Lower leg skin (tissue), 3 donors: ENCODE measurements at regions not wholly inside any gene's neighbourhood (a gene's known extent, or its start where the extent isn't known, plus 50 kb on each side); places are given as distances from the start of the nearest gene placed in this dataset.

Source experiments
- POLR2A ChIP-seq, 2 donors: fragments of 450-650 bp; IDR thresholded peaks; one replicate each; pipeline ENCODE4 v1.6.1; 2016 to 2017; ENCODE audit warnings: antibody characterized with exemption in 2 of 2, mild to moderate bottlenecking in 1 of 2, moderate library complexity in 1 of 2
- TF ChIP-seq, protein P1 (sequence below), 3 donors: fragments of 450-650 bp; IDR thresholded peaks; one replicate each; pipeline ENCODE4 v1.5.1; 2016; ENCODE audit warnings: antibody characterized with exemption in 3 of 3, mild to moderate bottlenecking in 3 of 3, moderate library complexity in 2 of 3

DNA sequence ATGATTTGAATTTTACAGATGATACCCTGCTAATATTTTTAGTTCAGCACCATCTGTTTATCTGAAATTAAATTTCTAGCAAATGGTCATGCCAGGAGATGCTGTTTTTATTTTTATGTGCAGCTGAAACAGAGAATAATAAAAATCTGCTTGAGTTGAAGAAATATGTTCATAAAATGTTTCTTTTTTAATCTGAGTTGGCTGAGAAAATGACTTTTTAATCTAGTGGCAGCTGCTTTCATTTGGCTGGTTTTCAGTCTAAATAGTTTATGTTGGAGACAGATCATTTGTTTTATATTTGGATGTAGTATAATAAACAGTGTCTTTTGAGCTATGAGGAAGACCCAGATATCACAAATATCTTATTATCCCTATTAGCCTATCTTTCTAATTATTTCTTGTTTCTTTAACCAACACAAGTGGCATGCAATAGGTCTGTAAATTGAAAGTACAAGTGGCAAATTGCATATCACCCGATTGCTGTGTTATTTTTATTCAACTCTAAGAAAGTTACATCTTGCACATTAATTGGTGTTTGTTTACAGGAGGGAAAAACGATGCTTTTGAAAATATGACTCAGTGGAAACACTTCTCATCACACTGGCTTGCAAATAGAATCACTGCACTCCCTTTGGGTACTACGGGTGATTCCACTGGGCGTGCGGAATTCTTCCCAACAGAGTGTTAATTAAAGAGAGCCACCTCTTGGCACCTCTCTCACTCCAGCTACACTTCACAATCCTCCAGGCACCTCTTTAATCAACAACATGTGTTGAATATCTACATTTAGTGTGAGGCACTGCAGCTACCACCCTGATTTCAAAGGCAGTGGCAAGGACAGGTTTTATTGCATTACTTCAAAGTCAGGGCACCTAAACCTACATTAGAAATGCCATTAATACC, 51.7 kb upstream of the AP1S2 start:
- TF ChIP-seq, protein P1, sequence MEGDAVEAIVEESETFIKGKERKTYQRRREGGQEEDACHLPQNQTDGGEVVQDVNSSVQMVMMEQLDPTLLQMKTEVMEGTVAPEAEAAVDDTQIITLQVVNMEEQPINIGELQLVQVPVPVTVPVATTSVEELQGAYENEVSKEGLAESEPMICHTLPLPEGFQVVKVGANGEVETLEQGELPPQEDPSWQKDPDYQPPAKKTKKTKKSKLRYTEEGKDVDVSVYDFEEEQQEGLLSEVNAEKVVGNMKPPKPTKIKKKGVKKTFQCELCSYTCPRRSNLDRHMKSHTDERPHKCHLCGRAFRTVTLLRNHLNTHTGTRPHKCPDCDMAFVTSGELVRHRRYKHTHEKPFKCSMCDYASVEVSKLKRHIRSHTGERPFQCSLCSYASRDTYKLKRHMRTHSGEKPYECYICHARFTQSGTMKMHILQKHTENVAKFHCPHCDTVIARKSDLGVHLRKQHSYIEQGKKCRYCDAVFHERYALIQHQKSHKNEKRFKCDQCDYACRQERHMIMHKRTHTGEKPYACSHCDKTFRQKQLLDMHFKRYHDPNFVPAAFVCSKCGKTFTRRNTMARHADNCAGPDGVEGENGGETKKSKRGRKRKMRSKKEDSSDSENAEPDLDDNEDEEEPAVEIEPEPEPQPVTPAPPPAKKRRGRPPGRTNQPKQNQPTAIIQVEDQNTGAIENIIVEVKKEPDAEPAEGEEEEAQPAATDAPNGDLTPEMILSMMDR (IDR thresholded peaks at IDR 0.05) = no peak
- no peak for TF ChIP-seq POLR2A (IDR thresholded peaks at IDR 0.05)
